NOMO-1 (cell line): ENCODE measurements at regions not wholly inside any gene's neighbourhood (a gene's known extent, or its start where the extent isn't known, plus 50 kb on each side); places are given as distances from the start of the nearest gene placed in this dataset.

ENCODE experiments used
- DNase-seq, 2 experiments: peaks; one replicate each; lab custom pipeline; 2025; ENCODE audit not compliant: unreplicated experiment in 2 of 2; lab: John Stamatoyannopoulos, UW

DNA sequence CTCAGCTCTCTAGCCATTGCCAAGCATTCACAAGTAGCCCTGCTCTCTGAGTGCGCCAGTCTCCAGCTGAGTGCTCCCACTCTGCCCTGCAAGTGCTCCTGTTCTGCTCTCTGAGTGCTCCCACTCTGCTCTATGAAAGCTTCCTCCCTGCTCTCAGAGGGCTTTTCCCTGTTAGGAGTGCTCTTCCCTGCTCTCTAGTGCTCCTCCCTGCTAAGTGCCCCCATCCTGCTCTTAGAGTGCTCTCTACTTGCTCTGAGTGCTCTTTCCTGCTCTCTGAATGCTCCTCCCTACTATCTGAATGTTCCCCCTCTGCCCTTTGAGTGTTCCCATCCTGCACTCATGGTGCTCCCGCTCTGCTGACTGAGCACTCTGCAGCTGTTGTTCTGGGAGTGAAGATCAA is 555.4 kb downstream of the NPHP4 start:
- no peak for DNase-seq

DNA sequence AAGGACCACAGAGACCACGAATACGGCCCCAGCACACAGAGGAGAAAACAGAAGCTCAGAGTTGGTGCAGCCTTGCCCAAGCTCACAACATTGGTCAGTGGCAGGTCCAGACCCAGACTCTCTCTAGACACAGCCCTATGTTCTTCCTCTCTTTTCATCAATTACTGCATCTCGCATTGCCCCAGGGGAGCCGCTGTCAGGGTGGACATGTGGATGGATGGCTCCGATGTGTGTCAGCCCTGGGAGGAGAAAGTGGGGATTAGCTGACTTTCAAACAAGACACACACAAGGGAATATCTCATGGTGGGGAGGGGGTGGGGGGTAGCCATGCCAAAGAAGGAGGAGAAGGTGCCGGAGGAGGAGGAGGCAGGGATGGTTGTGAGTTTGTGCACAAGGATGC is 556.8 kb downstream of the NPHP4 start:
- DNase-seq, result no peak

DNA sequence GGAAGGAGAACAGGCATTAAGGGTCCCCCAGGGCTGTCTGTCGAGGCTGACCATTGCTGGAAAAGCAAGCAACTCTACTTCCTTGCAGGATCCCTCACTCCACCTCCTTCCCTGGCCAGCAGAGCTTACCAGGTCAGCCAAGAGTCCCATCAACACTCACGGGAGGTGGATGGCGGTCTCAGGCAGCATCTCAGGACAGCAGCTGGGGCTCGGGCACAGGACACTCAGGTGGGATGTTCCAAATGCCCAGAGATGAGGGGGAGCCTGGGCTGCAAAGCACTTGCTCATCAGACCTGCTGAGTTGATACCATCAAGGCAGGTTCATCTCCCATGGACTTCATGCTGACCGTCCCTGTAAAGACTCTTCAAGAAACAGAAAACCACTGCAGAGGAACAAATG is 559.8 kb downstream of the NPHP4 start:
- DNase-seq, result no peak

DNA sequence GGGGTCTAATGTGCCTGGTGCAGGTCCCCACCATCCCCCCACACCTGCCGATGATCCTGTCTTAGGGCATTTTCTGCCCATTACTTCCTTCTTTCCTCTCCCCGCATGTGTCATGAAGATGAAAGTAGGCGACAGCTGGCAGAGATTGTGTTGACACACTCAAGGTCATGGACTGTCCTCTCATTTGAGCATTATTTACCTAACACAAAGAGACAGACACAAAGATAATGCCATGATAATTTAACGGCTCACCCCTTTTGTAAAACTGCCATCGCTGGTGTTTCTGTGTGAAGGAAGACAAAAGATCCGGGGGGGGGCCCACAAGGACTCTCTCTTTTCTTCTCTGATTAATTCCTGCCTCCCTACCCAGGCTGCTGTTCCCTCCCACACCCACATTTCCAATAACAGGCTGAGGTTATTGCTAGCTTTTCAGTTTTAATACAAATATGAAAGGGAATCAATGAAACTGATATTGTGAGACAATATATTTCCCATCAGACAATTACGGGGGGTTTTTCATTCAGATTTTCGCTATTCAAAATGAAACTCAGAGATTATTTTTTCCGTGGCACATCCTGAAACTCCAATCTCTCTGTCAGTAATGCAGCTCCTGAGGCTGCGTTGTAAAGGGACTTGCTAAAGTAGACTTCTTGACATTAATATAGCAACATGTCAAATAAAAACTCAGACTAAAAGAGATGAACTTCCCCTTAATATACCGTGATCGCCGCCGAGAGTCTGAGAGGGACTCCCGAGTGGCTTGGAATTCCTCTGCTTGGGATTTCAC is 561.1 kb downstream of the NPHP4 start:
- DNase-seq, result no peak

DNA sequence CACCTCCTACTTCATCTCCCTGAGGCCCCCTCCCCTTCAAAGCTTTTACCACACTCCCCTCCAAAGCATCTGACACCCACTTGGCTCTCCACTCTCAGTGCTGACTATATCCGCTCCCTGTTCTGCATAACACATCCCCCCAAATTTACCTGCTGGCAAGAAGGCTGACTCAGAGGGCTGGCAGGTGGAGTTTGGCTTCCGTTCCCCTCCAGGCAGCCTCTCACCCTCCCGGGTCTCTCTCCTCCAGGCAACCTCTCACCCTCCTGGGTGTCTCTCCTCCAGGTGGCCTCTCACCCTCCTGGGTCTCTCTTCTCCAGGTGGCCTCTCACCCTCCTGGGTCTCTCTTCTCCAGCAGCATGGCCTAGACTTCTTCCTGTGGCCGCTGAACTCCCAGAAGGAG is 562.1 kb downstream of the NPHP4 start:
- no peak for DNase-seq

DNA sequence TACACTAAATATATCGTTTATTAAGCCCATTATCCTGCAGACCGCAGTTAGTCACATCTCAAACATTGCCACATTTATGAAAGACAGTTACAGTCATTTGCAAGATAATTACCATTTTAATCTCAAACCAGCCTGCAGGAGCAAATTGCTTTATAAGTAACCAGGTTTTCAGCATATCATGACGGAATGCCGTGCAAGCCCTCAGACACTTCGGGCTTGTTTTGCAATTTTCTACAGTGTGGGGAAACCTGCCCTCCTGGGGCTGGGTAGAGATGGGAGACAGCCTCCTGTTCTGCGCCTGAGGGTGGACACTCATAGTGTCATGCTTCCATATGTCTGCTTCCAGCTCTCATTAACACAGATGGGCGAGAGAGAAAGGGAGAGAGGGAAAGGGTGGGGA is 563.9 kb downstream of the NPHP4 start:
- DNase-seq, result peak; percentile 44 to 54

DNA sequence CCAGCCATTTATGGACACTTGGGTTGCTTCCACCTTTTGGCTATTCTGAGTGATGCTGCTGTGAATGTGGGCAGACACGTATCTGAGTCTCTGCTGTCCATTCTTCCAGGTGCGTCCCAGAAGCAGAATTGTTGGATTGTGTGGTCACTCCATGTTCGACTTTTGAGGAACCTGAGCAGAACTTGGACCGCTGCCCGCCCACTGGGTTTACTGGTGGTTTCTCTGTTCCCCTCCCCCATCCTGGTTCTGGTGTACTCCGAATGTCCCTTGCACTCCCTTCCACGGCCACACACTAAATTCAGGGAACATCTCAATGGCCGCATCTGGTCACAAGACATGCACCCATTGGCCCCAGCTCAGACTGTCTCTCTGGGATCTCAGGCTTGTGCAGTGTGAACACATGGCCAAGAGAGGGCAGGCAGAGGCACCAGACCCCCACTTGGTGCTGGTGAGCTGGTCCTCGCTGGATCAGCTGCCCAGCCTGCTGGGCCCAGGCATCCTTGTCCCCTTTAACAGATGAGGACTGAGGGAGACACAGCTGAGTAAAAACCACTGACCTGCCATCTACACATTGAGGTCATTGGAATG is 565.1 kb downstream of the NPHP4 start:
- no peak for DNase-seq

DNA sequence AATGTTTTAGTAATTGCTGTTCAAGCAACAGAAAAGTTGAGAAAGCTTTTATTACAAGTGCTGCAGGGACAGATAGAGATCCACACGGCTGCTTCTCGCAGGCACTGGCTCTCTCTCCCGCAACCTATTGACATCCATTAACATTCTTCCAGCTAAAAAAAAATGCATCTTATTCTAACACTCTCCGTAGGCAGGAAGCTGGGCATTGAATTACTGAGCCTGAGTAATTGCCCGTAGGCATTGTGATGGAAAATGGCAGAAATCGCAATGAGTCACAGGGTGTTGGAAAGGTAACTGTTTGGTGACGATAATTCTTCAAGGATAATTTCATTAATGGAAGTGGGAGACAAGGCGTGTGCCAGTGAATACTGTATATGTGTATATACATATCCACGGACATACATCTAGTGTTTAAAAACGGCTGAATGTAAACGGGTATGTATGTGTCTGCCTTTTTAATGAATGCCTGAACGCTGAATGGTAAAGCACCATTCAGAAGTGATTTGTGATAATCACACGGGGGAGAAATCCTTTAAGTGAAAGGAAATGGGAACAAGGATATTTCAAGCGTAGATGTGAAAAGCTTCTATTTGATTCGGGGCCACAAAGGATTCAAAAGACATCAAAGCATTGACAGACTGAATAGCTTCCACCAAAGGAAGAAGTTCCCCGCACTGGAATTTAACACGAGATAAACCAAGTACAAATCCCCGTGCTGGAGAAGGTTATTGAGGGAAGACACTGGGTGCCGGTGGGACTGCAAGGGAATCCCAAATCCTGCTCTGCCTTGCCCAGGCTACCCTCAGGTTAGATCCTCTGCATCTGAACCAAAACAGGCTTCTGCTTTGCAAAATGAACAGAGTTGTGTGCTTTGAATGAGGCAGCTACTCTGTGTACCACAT is 567.2 kb downstream of the NPHP4 start:
- no peak for DNase-seq

DNA sequence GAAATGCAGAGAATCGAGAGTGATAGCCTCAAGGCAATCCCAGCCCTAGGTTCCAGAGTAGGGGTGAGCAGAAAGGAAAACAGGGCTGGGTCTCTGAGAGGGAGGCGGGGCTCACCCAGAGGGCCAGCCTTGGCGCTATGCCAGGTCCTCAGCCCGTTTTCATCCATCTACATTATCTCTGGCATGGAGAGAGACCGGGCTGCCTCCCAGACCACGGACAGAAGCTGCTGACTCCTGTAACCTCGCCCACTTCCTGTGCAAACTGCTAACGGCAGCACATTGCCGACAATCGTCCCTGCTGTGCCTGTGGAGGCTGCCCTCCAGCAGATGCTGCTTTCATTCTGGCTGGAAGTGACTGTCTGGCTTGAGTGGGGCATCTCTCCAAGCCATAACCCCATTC is 569.1 kb downstream of the NPHP4 start:
- peak; percentile 15 to 30 for DNase-seq

DNA sequence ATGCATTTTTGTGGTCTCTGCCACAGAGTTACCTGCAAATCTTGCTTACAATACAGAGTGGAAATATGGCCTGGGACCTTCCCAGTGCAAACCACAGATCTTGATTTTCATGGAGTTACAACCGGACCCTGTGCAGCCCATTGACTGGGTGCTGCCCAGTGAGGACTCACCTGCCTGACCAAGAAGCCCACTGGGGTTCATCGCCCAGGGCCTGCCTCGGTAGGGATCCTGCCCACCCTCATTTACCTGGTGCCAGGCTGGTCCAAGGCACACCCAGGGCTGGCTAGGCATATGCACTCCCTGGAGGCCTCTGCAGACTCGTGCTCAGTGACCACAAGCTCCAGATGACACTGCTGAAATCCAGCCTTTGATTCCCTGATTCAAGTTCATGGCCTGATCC is 572.7 kb downstream of the NPHP4 start:
- no peak for DNase-seq

DNA sequence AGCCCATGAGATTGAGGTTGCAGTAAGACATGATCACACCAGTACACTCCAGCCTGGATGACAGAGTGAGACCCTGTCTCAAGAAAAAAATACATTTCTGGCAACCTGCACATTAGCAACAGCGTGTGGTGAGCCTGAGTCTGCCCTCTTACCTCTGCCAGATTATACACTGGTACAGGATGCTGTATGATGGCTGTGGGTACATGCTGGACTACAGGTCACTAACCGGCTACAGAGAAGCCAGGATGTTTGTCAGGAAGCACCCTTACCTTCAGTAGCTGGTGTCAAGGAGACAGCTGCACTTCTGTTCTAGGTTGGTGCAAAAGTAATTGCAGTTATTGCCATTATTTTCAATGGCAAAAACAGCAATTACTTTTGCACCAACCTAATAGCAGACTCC is 575.7 kb downstream of the NPHP4 start:
- no peak for DNase-seq

DNA sequence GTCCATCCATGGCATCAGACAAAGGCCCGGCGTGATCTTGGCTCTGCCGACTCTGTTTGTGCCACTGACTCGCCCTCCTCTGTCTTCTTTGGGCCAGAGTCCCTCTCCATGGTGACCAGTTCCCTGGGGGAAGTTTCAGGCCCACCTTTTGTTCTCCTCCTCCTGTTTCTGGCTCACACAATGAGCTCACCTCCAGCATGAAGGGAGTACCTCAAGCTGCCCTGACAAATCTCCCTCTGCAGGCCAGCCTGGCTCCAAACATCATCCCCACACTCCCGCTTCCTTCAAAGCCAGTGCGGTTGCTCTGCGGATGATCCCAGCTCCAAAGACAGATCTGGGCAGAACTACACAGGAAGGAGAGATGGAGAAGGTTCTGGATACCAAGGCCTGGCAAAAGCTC is 576.6 kb downstream of the NPHP4 start:
- DNase-seq, result no peak

DNA sequence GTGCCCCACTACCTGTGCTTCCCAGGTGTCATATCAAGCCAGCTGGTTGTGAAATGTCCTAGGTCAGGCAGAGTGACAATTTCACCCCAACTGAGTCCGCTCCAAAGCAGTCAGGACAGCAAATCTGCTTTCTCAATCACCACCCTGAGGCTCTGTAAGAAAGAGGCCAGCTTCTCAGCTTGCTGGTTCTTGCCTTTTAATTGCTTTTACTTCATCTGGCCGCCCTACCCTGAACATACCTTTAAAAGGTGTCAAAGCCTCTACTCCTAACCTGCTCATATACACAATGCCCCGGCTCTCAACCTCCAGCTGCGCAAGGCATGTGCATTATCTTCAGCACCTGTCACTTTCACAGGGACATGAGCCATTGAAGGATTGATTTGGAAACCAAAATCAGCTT is 581.6 kb downstream of the NPHP4 start:
- no peak for DNase-seq

DNA sequence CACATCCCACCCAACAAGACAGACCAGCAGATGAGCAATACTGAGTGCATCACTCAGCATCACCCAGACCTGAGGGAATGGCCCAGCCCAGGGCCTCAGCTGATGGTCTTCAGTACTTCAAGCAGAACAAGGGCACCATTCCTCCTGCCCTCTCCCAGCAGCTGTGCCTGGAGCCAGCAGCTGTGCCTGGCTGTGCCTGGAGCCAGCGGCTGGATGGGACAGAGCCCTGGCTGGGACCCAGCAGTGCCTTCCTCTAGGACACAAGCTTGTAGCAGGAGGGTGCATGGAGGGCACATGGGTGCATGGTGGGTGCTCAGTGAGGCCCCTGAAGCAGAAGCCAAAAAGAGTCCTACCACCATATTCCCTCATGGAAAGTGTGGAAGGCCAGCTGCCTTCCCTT is 583.8 kb downstream of the NPHP4 start:
- no peak for DNase-seq

DNA sequence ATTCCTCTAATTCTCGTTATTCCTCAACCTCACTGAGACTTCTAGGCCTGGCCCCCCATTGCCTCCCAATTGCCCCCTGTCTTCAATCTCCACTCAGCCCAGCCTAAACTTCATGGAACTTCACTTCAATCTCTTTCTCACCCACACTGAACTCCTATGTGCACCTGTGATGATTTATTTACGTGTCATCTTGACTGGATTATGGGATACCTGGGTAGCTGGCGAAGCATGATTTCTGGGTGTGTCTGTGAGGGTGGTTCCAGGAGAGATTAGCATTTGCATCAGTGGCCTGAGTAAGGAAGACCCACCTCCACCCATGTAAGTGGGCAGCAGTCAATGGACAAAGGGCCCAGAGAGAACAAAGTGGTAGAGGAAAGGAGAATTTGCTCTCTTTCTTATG is 587.0 kb downstream of the NPHP4 start:
- DNase-seq, result no peak

DNA sequence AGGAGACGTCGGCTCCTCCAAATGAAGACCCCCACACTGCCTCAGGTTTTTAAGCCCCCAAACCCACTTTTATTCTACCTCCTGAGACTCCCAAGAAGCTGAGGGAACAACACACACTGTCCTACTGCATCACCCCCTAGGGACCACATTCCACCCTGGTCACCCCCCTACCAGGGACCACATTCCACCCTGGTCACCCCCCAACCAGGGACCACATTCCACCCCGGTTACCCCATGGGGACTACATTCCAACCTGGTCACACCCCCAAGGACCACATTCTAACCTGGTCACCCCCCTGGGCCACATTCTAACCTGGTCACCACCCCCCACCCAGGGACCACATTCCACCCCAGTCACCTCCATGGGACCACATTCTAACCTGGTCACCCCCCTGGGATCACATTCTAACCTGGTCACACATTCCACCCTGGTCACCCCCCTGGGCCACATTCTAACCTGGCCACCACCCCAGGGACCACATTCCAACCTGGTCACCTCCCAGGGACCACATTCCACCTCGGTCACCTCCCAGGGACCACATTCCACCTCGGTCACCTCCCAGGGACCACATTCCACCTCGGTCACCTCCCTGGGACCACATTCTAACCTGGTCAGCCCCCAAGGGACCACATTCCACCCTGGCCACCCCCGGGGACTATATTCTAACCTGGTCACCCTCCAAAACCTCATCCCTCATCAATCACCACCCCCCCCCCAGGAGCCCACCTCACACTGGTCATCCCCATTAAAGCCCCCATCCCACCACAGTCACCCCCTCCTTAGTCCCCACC is 587.6 kb downstream of the NPHP4 start:
- no peak for DNase-seq

DNA sequence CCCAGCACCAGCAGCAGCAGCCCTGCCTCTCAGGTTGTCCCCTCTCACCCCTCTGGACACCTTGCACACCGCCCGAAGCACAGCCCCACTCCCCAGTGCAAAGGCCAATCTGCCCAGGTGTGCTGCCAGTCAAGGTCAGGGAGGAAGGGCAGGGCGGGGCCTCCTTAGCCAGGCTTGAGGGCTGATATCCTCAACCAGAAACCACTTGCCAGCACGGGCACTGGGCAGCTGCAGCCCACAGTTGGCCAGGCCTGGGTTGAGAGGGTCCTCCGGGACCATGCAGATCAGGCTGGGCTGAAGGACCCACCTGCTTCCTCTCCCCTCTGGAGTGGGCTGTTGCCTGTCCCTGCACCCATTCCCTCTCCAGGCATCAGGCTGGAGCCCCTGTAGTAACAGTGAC is 588.3 kb downstream of the NPHP4 start:
- DNase-seq, result no peak

DNA sequence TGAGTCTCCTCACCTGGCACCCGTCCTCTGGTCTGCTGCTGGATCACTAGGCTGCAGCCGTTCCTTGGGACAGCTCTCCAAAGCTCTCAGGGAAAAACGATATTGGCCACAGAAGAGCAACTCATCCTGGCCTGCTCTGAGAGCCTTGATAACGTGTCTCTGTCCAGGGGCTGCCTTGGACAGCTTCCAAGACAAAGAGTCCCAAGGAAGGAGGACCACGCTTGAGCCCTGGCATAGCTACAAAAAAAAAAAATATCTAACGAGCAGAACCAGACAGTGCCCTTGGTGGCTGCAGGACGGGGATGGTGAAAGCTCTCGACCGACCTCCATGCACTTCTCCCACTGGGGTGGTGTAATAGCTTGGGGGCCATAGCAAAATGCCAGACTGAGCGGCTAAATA is 589.6 kb downstream of the NPHP4 start:
- DNase-seq, result no peak

DNA sequence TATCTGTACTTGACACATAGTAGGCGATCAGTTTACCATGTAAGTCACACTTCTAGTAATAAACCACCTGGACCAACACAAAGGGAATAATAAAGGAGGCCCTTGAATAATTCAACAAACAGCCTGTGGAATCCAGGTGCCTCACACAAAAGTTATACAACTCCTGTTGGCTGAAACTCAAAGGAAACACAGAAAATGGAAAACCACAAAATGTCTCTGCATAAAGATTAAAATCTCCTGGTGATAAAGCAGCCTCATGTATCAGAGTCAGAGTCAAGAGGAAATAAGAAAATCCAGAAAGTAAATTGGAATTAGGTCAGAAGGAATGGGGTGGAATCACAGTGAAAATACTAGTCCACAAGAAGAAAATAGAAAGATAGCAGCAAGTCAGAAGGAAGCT is 592.5 kb downstream of the NPHP4 start:
- DNase-seq, result no peak

DNA sequence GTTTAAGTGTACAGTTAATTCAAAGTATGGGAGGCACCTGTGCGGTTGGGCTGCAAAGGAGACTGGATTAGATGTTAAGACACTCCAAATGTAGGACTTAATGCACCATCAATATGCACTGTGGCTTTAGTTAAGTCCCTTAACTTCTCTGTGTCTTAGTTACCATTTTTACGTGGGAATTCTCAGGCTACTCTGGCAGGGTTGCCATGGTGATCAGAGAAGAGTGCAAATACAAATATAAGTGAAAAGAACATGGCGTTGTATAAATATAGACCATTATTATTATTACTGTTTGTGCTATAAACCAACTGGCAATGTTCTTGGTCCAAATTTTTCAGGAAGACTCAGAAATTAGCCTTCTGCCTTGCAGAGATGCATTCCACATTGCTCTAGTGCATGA is 595.6 kb downstream of the NPHP4 start:
- DNase-seq, result no peak

DNA sequence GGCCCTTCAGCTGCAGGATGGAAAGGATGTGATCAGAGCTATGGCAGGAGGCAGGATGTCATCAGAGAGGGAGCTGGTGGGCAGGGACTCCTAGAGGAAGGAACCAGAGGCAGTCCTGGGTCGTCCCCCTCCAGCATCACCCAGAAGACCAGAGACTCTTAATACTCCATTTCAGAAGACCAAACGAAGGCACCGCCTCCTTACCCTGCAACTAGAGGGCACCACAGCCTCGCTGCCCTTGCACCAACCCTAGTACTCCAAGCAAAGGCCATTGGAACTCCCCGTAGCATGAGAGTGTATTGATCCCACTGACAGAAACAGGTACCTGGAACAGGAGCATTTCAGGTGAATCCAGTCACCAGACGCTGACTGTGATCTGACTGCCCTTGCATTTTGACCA is 598.1 kb downstream of the NPHP4 start:
- DNase-seq, result no peak
